H9 (cell line): ENCODE measurements at regions not wholly inside any gene's neighbourhood (a gene's known extent, or its start where the extent isn't known, plus 50 kb on each side); places are given as distances from the start of the nearest gene placed in this dataset.

ENCODE experiments used
- DNase-seq: peaks from one replicate; pipeline ENCODE4 v3.0.0-alpha.2; 2017
- H2AFZ ChIP-seq: one replicate; pipeline ENCODE4 v1.6.1; 2013; ENCODE audit warnings: mild to moderate bottlenecking, low read length, control low read depth, moderate library complexity
- H2AK5ac ChIP-seq: 2 replicates; pipeline ENCODE4 v1.6.1; 2013; ENCODE audit warnings: low read length, control low read depth, mixed read lengths; ENCODE audit not compliant: insufficient read length
- H2BK120ac ChIP-seq: one replicate; pipeline ENCODE4 v1.6.1; 2013; ENCODE audit warnings: low read depth, mild to moderate bottlenecking, low read length, control low read depth, inconsistent platforms; ENCODE audit not compliant: poor library complexity, severe bottlenecking
- H2BK12ac ChIP-seq: 2 replicates; pipeline ENCODE4 v1.6.1; 2013; ENCODE audit warnings: low read length, control low read depth, mixed read lengths, low read depth; ENCODE audit not compliant: insufficient read length
- H2BK15ac ChIP-seq: 2 replicates; pipeline ENCODE4 v1.6.1; 2013; ENCODE audit warnings: low read depth, low read length, control low read depth
- H2BK20ac ChIP-seq: one replicate; pipeline ENCODE4 v1.6.1; 2013; ENCODE audit warnings: low read depth, mild to moderate bottlenecking, low read length, control low read depth, inconsistent platforms; ENCODE audit not compliant: poor library complexity, severe bottlenecking
- H2BK5ac ChIP-seq: 2 replicates; pipeline ENCODE4 v1.6.1; 2013; ENCODE audit warnings: low read length, control low read depth, mixed read lengths; ENCODE audit not compliant: insufficient read length
- H3K14ac ChIP-seq: 2 replicates; pipeline ENCODE4 v1.6.1; 2013; ENCODE audit warnings: low read length, control low read depth; ENCODE audit not compliant: insufficient read depth
- H3K18ac ChIP-seq: 2 replicates; pipeline ENCODE4 v1.6.1; 2013; ENCODE audit warnings: low read depth, mild to moderate bottlenecking, mixed read lengths, low read length, control low read depth; ENCODE audit not compliant: insufficient read length
- H3K23ac ChIP-seq: 2 replicates; pipeline ENCODE4 v1.6.1; 2013; ENCODE audit warnings: low read length, control low read depth, mixed read lengths, low read depth; ENCODE audit not compliant: insufficient read length
- H3K23me2 ChIP-seq: 2 replicates; pipeline ENCODE4 v1.6.1; 2013; ENCODE audit warnings: low read depth, mild to moderate bottlenecking, mixed read lengths, low read length, control low read depth; ENCODE audit not compliant: insufficient read length, poor library complexity, severe bottlenecking
- H3K27ac ChIP-seq: 2 replicates; pipeline ENCODE4 v1.5.1; 2013; ENCODE audit warnings: low read length, control low read depth, mixed read lengths, low read depth; ENCODE audit not compliant: insufficient read length
- H3K27me3 ChIP-seq: 2 replicates; pipeline ENCODE4 v1.6.1; 2013; ENCODE audit warnings: low read length, control low read depth, inconsistent platforms; ENCODE audit not compliant: insufficient read depth
- H3K4ac ChIP-seq: 2 replicates; pipeline ENCODE4 v1.6.1; 2013; ENCODE audit warnings: low read depth, mild to moderate bottlenecking, control low read depth, inconsistent platforms, low read length, moderate library complexity
- H3K4me1 ChIP-seq: 2 replicates; pipeline ENCODE4 v1.6.1; 2013; ENCODE audit warnings: low read length, control low read depth, inconsistent platforms; ENCODE audit not compliant: insufficient read depth
- H3K4me2 ChIP-seq: 2 replicates; pipeline ENCODE4 v1.6.1; 2013; ENCODE audit warnings: low read length, control low read depth, mixed read lengths; ENCODE audit not compliant: insufficient read length, insufficient read depth
- H3K56ac ChIP-seq: 2 replicates; pipeline ENCODE4 v1.6.1; 2013; ENCODE audit warnings: low read depth, mild to moderate bottlenecking, mixed read lengths, low read length, control low read depth; ENCODE audit not compliant: insufficient read length
- H3K79me1 ChIP-seq: 2 replicates; pipeline ENCODE4 v1.6.1; 2013; ENCODE audit warnings: low read depth, mild to moderate bottlenecking, moderate library complexity, low read length, control low read depth, inconsistent platforms; ENCODE audit not compliant: insufficient read depth, poor library complexity, severe bottlenecking
- H3K79me2 ChIP-seq: 2 replicates; pipeline ENCODE4 v1.6.1; 2013; ENCODE audit warnings: low read length, control low read depth, inconsistent platforms; ENCODE audit not compliant: insufficient read depth
- H3K9ac ChIP-seq: 2 replicates; pipeline ENCODE4 v1.6.1; 2013; ENCODE audit warnings: low read length, control low read depth, mixed read lengths; ENCODE audit not compliant: insufficient read length; ENCODE audit errors: extremely low read depth
- H3K9me3 ChIP-seq: one replicate; pipeline ENCODE4 v1.6.1; 2013; ENCODE audit warnings: low read depth, low read length, inconsistent platforms; ENCODE audit not compliant: control insufficient read depth
- H3T11ph ChIP-seq: one replicate; pipeline ENCODE4 v1.6.1; 2013; ENCODE audit warnings: mild to moderate bottlenecking, low read length, control low read depth, inconsistent platforms
- H4K20me1 ChIP-seq: one replicate; pipeline ENCODE4 v1.6.1; 2013; ENCODE audit not compliant: control insufficient read depth, insufficient read length, insufficient read depth
- H4K5ac ChIP-seq: 2 replicates; pipeline ENCODE4 v1.6.1; 2013; ENCODE audit warnings: low read depth, mild to moderate bottlenecking, mixed read lengths, low read length, control low read depth; ENCODE audit not compliant: insufficient read length
- H4K8ac ChIP-seq: replicated peaks from 2 replicates; pipeline ENCODE4 v1.6.1; 2013; ENCODE audit warnings: low read length, control low read depth, mixed read lengths, low read depth; ENCODE audit not compliant: insufficient read length
- H4K91ac ChIP-seq: 2 replicates; pipeline ENCODE4 v1.6.1; 2013; ENCODE audit warnings: low read depth, mild to moderate bottlenecking, moderate library complexity, mixed read lengths, low read length, control low read depth; ENCODE audit not compliant: insufficient read length
- H3K27ac Mint-ChIP-seq, 3 experiments: 2 replicates in 2 of 3; 3 replicates in 1 of 3; pipeline ENCODE4 v1.8.0; 2020 to 2021; ENCODE audit warnings: mixed read lengths in 3 of 3, mild to moderate bottlenecking in 1 of 3, moderate library complexity in 1 of 3
- H3K27me3 Mint-ChIP-seq: 2 replicates; pipeline ENCODE4 v1.8.0; 2021; ENCODE audit warnings: low read depth, mild to moderate bottlenecking, moderate library complexity, mixed read lengths
- H3K36me3 Mint-ChIP-seq, 3 experiments: 2 replicates in 2 of 3; 3 replicates in 1 of 3; pipeline ENCODE4 v1.8.0; 2020 to 2021; ENCODE audit warnings: low read depth in 3 of 3, mixed read lengths in 3 of 3; ENCODE audit not compliant: insufficient read depth in 1 of 3
- H3K4me1 Mint-ChIP-seq, 2 experiments: 2 replicates each; pipeline ENCODE4 v1.8.0; 2020; ENCODE audit warnings: mixed read lengths in 2 of 2
- H3K4me3 Mint-ChIP-seq, 2 experiments: 2 replicates in 1 of 2; 3 replicates in 1 of 2; pipeline ENCODE4 v1.8.0; 2020 to 2021; ENCODE audit warnings: mild to moderate bottlenecking in 2 of 2, mixed read lengths in 2 of 2, moderate library complexity in 1 of 2
- H3K9me3 Mint-ChIP-seq, 2 experiments: 2 replicates in 1 of 2; 3 replicates in 1 of 2; pipeline ENCODE4 v1.8.0; 2020; ENCODE audit warnings: mild to moderate bottlenecking in 2 of 2, mixed read lengths in 2 of 2, moderate library complexity in 1 of 2
- CTCF ChIP-seq: fragments of 200-600 bp; sonication (generic); conservative IDR thresholded peaks from 3 replicates; pipeline ENCODE4 v1.8.0; 2021; ENCODE audit warnings: antibody characterized with exemption, mild to moderate bottlenecking
- WGBS: extraction: QIAGEN DNeasy Blood & Tissue Kit; methylation state at CpG from one replicate; pipeline ENCODE4 v1.1.7; 2013; ENCODE audit warnings: missing lambda C conversion rate, low lambda C conversion rate, mixed read lengths; ENCODE audit not compliant: insufficient read length; ENCODE audit errors: extremely low coverage; 5-methylcytosine and 5-hydroxymethylcytosine counted together

- no peaks in the 10 kb centered on the region for H3K4me1 ChIP-seq
- no peak overlapping the region for H3T11ph ChIP-seq
- WGBS, result no CpG with 5 or more reads among the region's 8 CpGs
- no peak overlapping the region for H3K14ac ChIP-seq
- no peak overlapping the region for H3K27ac ChIP-seq
- no peaks in the 10 kb centered on the region for H3K79me1 ChIP-seq
- H3K9me3 Mint-ChIP-seq, result no peaks in the 10 kb centered on the region
- no peak overlapping the region for H3K56ac ChIP-seq
- no peaks in the 10 kb centered on the region for H3K9me3 ChIP-seq
- H2BK20ac ChIP-seq, result no peak overlapping the region
- H3K4me2 ChIP-seq, result no peak overlapping the region
- TF ChIP-seq CTCF, result no peak
- no peak overlapping the region for H3K18ac ChIP-seq
- H3K23ac ChIP-seq, result no peak overlapping the region
- H2AFZ ChIP-seq, result no peak overlapping the region
- no peaks in the 10 kb centered on the region for H3K23me2 ChIP-seq
- no peaks in the 10 kb centered on the region; the same call in 1 of the 2 replicates for H3K27me3 Mint-ChIP-seq
- no peak for DNase-seq
- no peak overlapping the region; a peak in 1 of 7 replicates for H3K27ac Mint-ChIP-seq
- no peak overlapping the region for H4K5ac ChIP-seq
- no peak overlapping the region for H2BK5ac ChIP-seq
- no peak overlapping the region for H2BK15ac ChIP-seq
- H3K4me3 Mint-ChIP-seq, result no peak overlapping the region
- no peak overlapping the region for H2BK120ac ChIP-seq
- H2AK5ac ChIP-seq, result no peak overlapping the region
- H2BK12ac ChIP-seq, result no peak overlapping the region
- H3K79me2 ChIP-seq, result no peaks in the 10 kb centered on the region
- no peak overlapping the region for H3K4ac ChIP-seq
- H4K91ac ChIP-seq, result no peak overlapping the region
- H3K9ac ChIP-seq, result no peak overlapping the region
- H3K27me3 ChIP-seq, result no peaks in the 10 kb centered on the region
- no peaks in the 10 kb centered on the region for H3K4me1 Mint-ChIP-seq
- no peaks in the 10 kb centered on the region for H4K20me1 ChIP-seq
- H4K8ac ChIP-seq, result no peak overlapping the region
- no peaks in the 10 kb centered on the region for H3K36me3 Mint-ChIP-seq
Measured at GRCh38 chr6:102333736-102334135, 940.2 kb downstream of the GRIK2 start.
